ENCODE measurements at regions not wholly inside any gene's neighbourhood (a gene's known extent, or its start where the extent isn't known, plus 50 kb on each side); places are given as distances from the start of the nearest gene placed in this dataset.

DNA sequence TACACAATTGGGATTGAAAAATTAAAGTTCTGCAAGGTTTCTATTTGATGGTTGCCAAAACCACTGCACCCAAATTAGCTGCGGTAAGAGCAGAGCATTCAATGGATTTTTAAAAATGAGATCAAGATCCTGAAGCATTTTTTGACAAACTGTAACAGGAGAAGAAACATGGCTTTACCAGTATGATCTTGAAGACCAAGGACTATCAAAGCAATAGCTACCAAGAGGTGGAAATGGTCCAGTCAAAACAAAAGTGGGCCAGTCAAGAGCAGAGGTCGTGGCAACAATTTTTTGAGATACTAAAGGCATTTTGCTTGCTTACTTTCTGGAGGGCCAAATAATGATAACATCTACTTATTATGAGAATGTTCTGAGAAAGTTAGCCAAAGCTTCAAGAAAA, 186.8 kb downstream of the RDH14 start:
- H3K79me2 ChIP-seq (ENCODE audit: low read depth), result no peaks in the 10 kb centered on the region
- intact Hi-C loops (cut with micrococcal nuclease; ENCODE audit: unreplicated experiment), result loop anchor here (10.0 kb wide), 1 partner anchor 139 kb away; no protein-coding TSS in a partner anchor
- no peaks in the 10 kb centered on the region for H3K36me3 ChIP-seq (ENCODE audit: low read depth)
- no peak for TF ChIP-seq EZH2 (IDR thresholded peaks at IDR 0.05; ENCODE audit: low read depth)
- TF ChIP-seq, protein P1, sequence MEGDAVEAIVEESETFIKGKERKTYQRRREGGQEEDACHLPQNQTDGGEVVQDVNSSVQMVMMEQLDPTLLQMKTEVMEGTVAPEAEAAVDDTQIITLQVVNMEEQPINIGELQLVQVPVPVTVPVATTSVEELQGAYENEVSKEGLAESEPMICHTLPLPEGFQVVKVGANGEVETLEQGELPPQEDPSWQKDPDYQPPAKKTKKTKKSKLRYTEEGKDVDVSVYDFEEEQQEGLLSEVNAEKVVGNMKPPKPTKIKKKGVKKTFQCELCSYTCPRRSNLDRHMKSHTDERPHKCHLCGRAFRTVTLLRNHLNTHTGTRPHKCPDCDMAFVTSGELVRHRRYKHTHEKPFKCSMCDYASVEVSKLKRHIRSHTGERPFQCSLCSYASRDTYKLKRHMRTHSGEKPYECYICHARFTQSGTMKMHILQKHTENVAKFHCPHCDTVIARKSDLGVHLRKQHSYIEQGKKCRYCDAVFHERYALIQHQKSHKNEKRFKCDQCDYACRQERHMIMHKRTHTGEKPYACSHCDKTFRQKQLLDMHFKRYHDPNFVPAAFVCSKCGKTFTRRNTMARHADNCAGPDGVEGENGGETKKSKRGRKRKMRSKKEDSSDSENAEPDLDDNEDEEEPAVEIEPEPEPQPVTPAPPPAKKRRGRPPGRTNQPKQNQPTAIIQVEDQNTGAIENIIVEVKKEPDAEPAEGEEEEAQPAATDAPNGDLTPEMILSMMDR (conservative IDR thresholded peaks at IDR 0.05), result no peak
- H3K4me2 ChIP-seq, result no peak overlapping the region
- H3K4me1 ChIP-seq (replicated peaks; ENCODE audit: insufficient read depth), result no peaks in the 10 kb centered on the region
- no peaks in the 10 kb centered on the region for H4K20me1 ChIP-seq (ENCODE audit: insufficient read depth)
- DNase-seq, result no peak
- no peak overlapping the region for H2AFZ ChIP-seq
- no peak overlapping the region for H3K4me3 ChIP-seq
- no peaks in the 10 kb centered on the region for H3K9me2 ChIP-seq (ENCODE audit: insufficient read depth)
- H3F3A ChIP-seq (ENCODE audit: insufficient read depth, low read depth), result no peaks in the 10 kb centered on the region
- ChIA-PET POLR2A (ENCODE audit: unreplicated experiment) (no interaction called here), CTCF (no interaction called here)
- no peaks in the 10 kb centered on the region for H3K9me3 ChIP-seq (ENCODE audit: insufficient read depth, low read depth)
- H3K27me3 ChIP-seq (ENCODE audit: insufficient read depth, low read depth), result no peaks in the 10 kb centered on the region
- BruUV-seq (replicated peaks), result no TSS peak
- H3K27ac ChIP-seq, result no peak overlapping the region

DNA sequence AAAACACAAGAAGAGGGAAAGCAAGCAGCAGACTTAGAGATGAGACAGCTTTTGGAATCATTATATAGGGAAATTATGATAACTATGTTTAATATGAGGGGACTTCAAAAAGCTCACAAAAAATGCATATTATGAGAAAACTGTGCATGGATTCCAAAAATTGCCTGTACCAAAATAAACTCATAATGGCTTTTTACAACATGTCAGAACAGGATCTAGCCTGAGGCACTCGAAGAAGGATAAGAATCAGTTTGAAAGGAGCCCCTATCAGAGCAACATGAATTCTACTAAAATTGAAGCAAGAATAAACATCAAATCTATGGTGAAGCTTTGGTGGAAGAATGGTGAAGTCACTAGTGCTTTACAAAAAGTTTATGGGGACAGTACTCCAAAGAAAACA, 187.4 kb downstream of the RDH14 start:
- TF ChIP-seq, protein P1 (conservative IDR thresholded peaks at IDR 0.05), result no peak
- TF ChIP-seq EZH2 (IDR thresholded peaks at IDR 0.05; ENCODE audit: low read depth), result no peak
- H3K27ac ChIP-seq, result no peak overlapping the region
- no peak overlapping the region for H3K4me3 ChIP-seq
- H3K9me2 ChIP-seq (ENCODE audit: insufficient read depth), result no peaks in the 10 kb centered on the region
- H3K36me3 ChIP-seq (ENCODE audit: low read depth), result no peaks in the 10 kb centered on the region
- BruUV-seq (replicated peaks), result no TSS peak
- no peaks in the 10 kb centered on the region for H3K79me2 ChIP-seq (ENCODE audit: low read depth)
- POLR2A ChIA-PET (ENCODE audit: unreplicated experiment), result no interaction called here
- DNase-seq, result no peak
- no peak overlapping the region for H3K4me2 ChIP-seq
- H3K9me3 ChIP-seq (ENCODE audit: insufficient read depth, low read depth), result no peaks in the 10 kb centered on the region
- no peaks in the 10 kb centered on the region for H3K27me3 ChIP-seq (ENCODE audit: insufficient read depth, low read depth)
- no peaks in the 10 kb centered on the region for H3K4me1 ChIP-seq (replicated peaks; ENCODE audit: insufficient read depth)
- H3F3A ChIP-seq (ENCODE audit: insufficient read depth, low read depth), result no peaks in the 10 kb centered on the region
- 0 out of 2 replicates have a peak overlapping the region, but pooled peaks have one; percentile 14 for H2AFZ ChIP-seq
- intact Hi-C loops (cut with micrococcal nuclease; ENCODE audit: unreplicated experiment), result loop anchor here (10.0 kb wide), 1 partner anchor 138 kb away; no protein-coding TSS in a partner anchor
- CTCF ChIA-PET, result no interaction called here
- no peaks in the 10 kb centered on the region for H4K20me1 ChIP-seq (ENCODE audit: insufficient read depth)

DNA sequence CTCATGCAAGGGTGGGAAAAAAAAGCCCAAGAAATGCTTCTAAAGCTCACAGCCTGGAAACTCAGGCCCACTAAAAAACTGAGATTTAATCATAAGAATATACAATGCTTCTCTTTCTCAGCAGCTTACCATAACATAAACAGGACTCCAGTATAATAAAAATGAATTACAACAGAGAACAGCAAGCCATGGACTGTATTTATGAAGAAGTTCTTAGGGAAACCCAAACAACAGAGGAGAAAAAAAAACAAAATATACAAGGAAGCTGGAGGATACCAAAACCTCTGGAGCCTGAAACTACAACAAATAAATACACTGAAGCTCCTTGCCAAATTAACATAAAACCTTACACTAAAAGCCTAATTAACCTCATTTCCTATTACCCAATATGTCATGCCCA, 187.8 kb downstream of the RDH14 start:
- no peaks in the 10 kb centered on the region for H3K9me3 ChIP-seq (ENCODE audit: insufficient read depth, low read depth)
- no peak overlapping the region for H3K27ac ChIP-seq
- DNase-seq, result no peak
- H3K4me1 ChIP-seq (replicated peaks; ENCODE audit: insufficient read depth), result no peaks in the 10 kb centered on the region
- POLR2A ChIA-PET (ENCODE audit: unreplicated experiment), result no interaction called here
- intact Hi-C loops (cut with micrococcal nuclease; ENCODE audit: unreplicated experiment), result loop anchor here (10.0 kb wide), 1 partner anchor 138 kb away; no protein-coding TSS in a partner anchor
- no peaks in the 10 kb centered on the region for H3K9me2 ChIP-seq (ENCODE audit: insufficient read depth)
- H3F3A ChIP-seq (ENCODE audit: insufficient read depth, low read depth), result no peaks in the 10 kb centered on the region
- H3K27me3 ChIP-seq (ENCODE audit: insufficient read depth, low read depth), result no peaks in the 10 kb centered on the region
- H3K4me3 ChIP-seq, result no peak overlapping the region
- TF ChIP-seq EZH2 (IDR thresholded peaks at IDR 0.05; ENCODE audit: low read depth), result no peak
- TF ChIP-seq, protein P1 (conservative IDR thresholded peaks at IDR 0.05), result no peak
- 0 out of 2 replicates have a peak overlapping the region, but pooled peaks have one; percentile 14 for H2AFZ ChIP-seq
- H3K36me3 ChIP-seq (ENCODE audit: low read depth), result no peaks in the 10 kb centered on the region
- H3K4me2 ChIP-seq, result no peak overlapping the region
- no TSS peak for BruUV-seq (replicated peaks)
- no peaks in the 10 kb centered on the region for H3K79me2 ChIP-seq (ENCODE audit: low read depth)
- H4K20me1 ChIP-seq (ENCODE audit: insufficient read depth), result no peaks in the 10 kb centered on the region
- CTCF ChIA-PET, result no interaction called here

Measured in PC-9 (cell line).